ENCODE measurements at regions not wholly inside any gene's neighbourhood (a gene's known extent, or its start where the extent isn't known, plus 50 kb on each side); places are given as distances from the start of the nearest gene placed in this dataset.

- Histone ChIP-seq H3K9me3 (ENCODE audit: low read depth, low read length) (no peaks in the 10 kb centered on the region), H3K9ac (ENCODE audit: insufficient read length) (no peak overlapping the region), H3K4me3 (no peak overlapping the region), H3K27ac (no peak overlapping the region), H3K36me3 (ENCODE audit: insufficient read depth, low read length) (no peaks in the 10 kb centered on the region)
- no peak for DNase-seq (ENCODE audit: low read depth, low spot score)
- TF ChIP-seq EZH2 (IDR thresholded peaks at IDR 0.05), result no peak
- no peak for TF ChIP-seq POLR2AphosphoS5 (IDR thresholded peaks at IDR 0.05; ENCODE audit: borderline replicate concordance, low read depth, low read length)
- TF ChIP-seq FOXP2 (optimal IDR thresholded peaks at IDR 0.05; ENCODE audit: control extremely low read depth, extremely low read length, insufficient read depth), result no peak
Observed at GRCh38 chr7:34330308-34330707, 327.7 kb upstream of the NPSR1 start.

DNA sequence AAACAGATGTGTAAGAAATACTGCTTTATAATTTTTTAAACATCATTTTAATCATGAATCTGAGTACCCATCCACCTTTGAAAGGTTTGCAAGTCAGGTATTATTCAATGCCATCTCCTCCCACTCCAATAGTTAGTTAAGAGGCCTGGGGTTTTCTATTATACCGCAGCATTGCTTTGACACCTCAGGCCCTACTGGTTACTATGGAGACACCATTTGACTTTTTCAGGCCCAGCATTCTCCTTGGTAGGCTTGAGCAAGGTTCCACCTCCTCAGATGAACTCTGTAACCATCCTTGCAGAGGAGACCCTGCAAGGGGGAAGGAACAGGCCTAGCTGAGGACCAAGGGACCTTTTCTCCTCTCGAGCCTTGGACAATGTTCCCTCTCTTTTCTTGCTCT, 326.9 kb upstream of the NPSR1 start:
- no peak for TF ChIP-seq EZH2 (IDR thresholded peaks at IDR 0.05)
- TF ChIP-seq POLR2AphosphoS5 (IDR thresholded peaks at IDR 0.05; ENCODE audit: borderline replicate concordance, low read depth, low read length), result no peak
- no peak for TF ChIP-seq FOXP2 (optimal IDR thresholded peaks at IDR 0.05; ENCODE audit: control extremely low read depth, extremely low read length, insufficient read depth)
- Histone ChIP-seq H3K9me3 (ENCODE audit: low read depth, low read length) (no peaks in the 10 kb centered on the region), H3K27ac (no peak overlapping the region), H3K4me3 (no peak overlapping the region), H3K9ac (ENCODE audit: insufficient read length) (no peak overlapping the region), H3K36me3 (ENCODE audit: insufficient read depth, low read length) (no peaks in the 10 kb centered on the region)
- DNase-seq (ENCODE audit: low read depth, low spot score), result no peak

- no peak for TF ChIP-seq EZH2 (IDR thresholded peaks at IDR 0.05)
- TF ChIP-seq FOXP2 (optimal IDR thresholded peaks at IDR 0.05; ENCODE audit: control extremely low read depth, extremely low read length, insufficient read depth), result no peak
- TF ChIP-seq POLR2AphosphoS5 (IDR thresholded peaks at IDR 0.05; ENCODE audit: borderline replicate concordance, low read depth, low read length), result no peak
- Histone ChIP-seq H3K4me3 (no peak overlapping the region), H3K9me3 (ENCODE audit: low read depth, low read length) (no peaks in the 10 kb centered on the region), H3K9ac (ENCODE audit: insufficient read length) (no peak overlapping the region), H3K36me3 (ENCODE audit: insufficient read depth, low read length) (no peaks in the 10 kb centered on the region), H3K27ac (no peak overlapping the region)
- no peak for DNase-seq (ENCODE audit: low read depth, low spot score)
Observed at GRCh38 chr7:34332006-34332405, 326.0 kb upstream of the NPSR1 start.

GRCh38 chr7:34333184-34333583, 324.8 kb upstream of the NPSR1 start:
- Histone ChIP-seq H3K36me3 (ENCODE audit: insufficient read depth, low read length) (no peaks in the 10 kb centered on the region), H3K9me3 (ENCODE audit: low read depth, low read length) (no peaks in the 10 kb centered on the region), H3K27ac (no peak overlapping the region), H3K9ac (ENCODE audit: insufficient read length) (no peak overlapping the region), H3K4me3 (no peak overlapping the region)
- TF ChIP-seq EZH2 (IDR thresholded peaks at IDR 0.05) (no peak), FOXP2 (optimal IDR thresholded peaks at IDR 0.05; ENCODE audit: control extremely low read depth, extremely low read length, insufficient read depth) (no peak), POLR2AphosphoS5 (IDR thresholded peaks at IDR 0.05; ENCODE audit: borderline replicate concordance, low read depth, low read length) (no peak)
- DNase-seq (ENCODE audit: low read depth, low spot score), result no peak

DNA sequence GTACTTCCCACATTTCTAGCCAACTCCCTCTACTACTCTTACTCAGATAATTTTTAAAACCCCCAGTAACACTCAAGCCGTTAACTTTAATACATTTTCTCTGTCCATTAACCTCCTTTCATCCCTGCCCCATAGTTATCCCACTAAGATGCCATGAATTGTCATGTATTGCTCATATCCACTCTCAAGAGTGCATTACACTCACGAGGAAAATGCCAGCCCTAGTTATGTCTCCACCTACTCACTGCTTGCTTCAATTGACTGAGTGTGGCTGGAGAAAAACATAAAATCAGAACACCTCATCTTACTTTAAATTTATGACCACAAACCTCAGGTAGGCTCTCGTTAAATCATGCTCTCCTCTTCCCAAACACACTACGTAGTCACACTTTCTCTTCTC, 324.1 kb upstream of the NPSR1 start:
- DNase-seq (ENCODE audit: low read depth, low spot score), result no peak
- no peak for TF ChIP-seq EZH2 (IDR thresholded peaks at IDR 0.05)
- TF ChIP-seq POLR2AphosphoS5 (IDR thresholded peaks at IDR 0.05; ENCODE audit: borderline replicate concordance, low read depth, low read length), result no peak
- TF ChIP-seq FOXP2 (optimal IDR thresholded peaks at IDR 0.05; ENCODE audit: control extremely low read depth, extremely low read length, insufficient read depth), result no peak
- Histone ChIP-seq H3K9ac (ENCODE audit: insufficient read length) (no peak overlapping the region), H3K9me3 (ENCODE audit: low read depth, low read length) (no peaks in the 10 kb centered on the region), H3K4me3 (no peak overlapping the region), H3K27ac (no peak overlapping the region), H3K36me3 (ENCODE audit: insufficient read depth, low read length) (no peaks in the 10 kb centered on the region)

GRCh38 chr7:34337163-34337562, 320.9 kb upstream of the NPSR1 start:
- no peak for TF ChIP-seq EZH2 (IDR thresholded peaks at IDR 0.05)
- no peak for TF ChIP-seq POLR2AphosphoS5 (IDR thresholded peaks at IDR 0.05; ENCODE audit: borderline replicate concordance, low read depth, low read length)
- TF ChIP-seq FOXP2 (optimal IDR thresholded peaks at IDR 0.05; ENCODE audit: control extremely low read depth, extremely low read length, insufficient read depth), result no peak
- H3K27ac ChIP-seq, result no peak overlapping the region
- H3K9ac ChIP-seq (ENCODE audit: insufficient read length), result no peak overlapping the region
- no peak overlapping the region for H3K4me3 ChIP-seq
- H3K9me3 ChIP-seq (ENCODE audit: low read depth, low read length), result no peaks in the 10 kb centered on the region
- no peaks in the 10 kb centered on the region for H3K36me3 ChIP-seq (ENCODE audit: insufficient read depth, low read length)
- DNase-seq (ENCODE audit: low read depth, low spot score), result no peak

DNA sequence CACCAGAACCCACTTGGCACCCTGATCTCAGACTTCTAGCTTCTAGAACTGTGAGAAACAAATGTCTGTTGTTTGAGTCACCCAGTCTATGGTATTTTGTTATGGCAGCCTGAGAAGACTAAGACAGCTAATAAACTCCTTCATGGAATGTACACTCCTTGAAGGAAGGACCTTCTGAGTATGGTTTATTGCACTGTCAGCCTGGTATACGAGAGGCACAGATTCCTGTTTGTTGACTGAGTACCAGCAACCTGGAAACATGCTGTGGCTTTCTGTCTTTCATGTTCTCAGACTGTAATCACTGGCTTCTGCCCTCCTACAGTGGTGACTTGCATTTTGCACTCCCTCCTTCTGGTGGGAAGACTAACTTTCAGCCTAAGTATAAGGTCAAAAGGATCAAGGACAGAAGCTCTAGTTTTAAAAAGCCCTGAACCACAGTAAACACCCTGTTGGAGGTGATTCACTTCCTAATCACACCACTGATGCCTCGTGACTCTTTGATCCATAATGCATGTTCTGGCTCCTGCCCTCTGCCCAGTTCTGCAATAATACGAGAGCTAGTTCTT, 319.0 kb upstream of the NPSR1 start:
- H3K27ac ChIP-seq, result no peak overlapping the region
- DNase-seq (ENCODE audit: low read depth, low spot score), result no peak
- H3K36me3 ChIP-seq (ENCODE audit: insufficient read depth, low read length), result no peaks in the 10 kb centered on the region
- H3K4me3 ChIP-seq, result no peak overlapping the region
- H3K9ac ChIP-seq (ENCODE audit: insufficient read length), result no peak overlapping the region
- H3K9me3 ChIP-seq (ENCODE audit: low read depth, low read length), result no peaks in the 10 kb centered on the region
- TF ChIP-seq POLR2AphosphoS5 (IDR thresholded peaks at IDR 0.05; ENCODE audit: borderline replicate concordance, low read depth, low read length) (no peak), FOXP2 (optimal IDR thresholded peaks at IDR 0.05; ENCODE audit: control extremely low read depth, extremely low read length, insufficient read depth) (no peak), EZH2 (IDR thresholded peaks at IDR 0.05) (no peak)

- Histone ChIP-seq H3K27ac (no peak overlapping the region), H3K36me3 (ENCODE audit: insufficient read depth, low read length) (no peaks in the 10 kb centered on the region), H3K9ac (ENCODE audit: insufficient read length) (no peak overlapping the region), H3K4me3 (no peak overlapping the region), H3K9me3 (ENCODE audit: low read depth, low read length) (no peaks in the 10 kb centered on the region)
- no peak for TF ChIP-seq FOXP2 (optimal IDR thresholded peaks at IDR 0.05; ENCODE audit: control extremely low read depth, extremely low read length, insufficient read depth)
- TF ChIP-seq POLR2AphosphoS5 (IDR thresholded peaks at IDR 0.05; ENCODE audit: borderline replicate concordance, low read depth, low read length), result no peak
- TF ChIP-seq EZH2 (IDR thresholded peaks at IDR 0.05), result no peak
- DNase-seq (ENCODE audit: low read depth, low spot score), result peak; percentile 34
Observed at GRCh38 chr7:34341326-34341725, 316.7 kb upstream of the NPSR1 start.

GRCh38 chr7:34342387-34342786, 315.6 kb upstream of the NPSR1 start:
- no peak overlapping the region for H3K9ac ChIP-seq (ENCODE audit: insufficient read length)
- no peak for DNase-seq (ENCODE audit: low read depth, low spot score)
- no peaks in the 10 kb centered on the region for H3K36me3 ChIP-seq (ENCODE audit: insufficient read depth, low read length)
- no peaks in the 10 kb centered on the region for H3K9me3 ChIP-seq (ENCODE audit: low read depth, low read length)
- H3K4me3 ChIP-seq, result no peak overlapping the region
- no peak for TF ChIP-seq EZH2 (IDR thresholded peaks at IDR 0.05)
- TF ChIP-seq POLR2AphosphoS5 (IDR thresholded peaks at IDR 0.05; ENCODE audit: borderline replicate concordance, low read depth, low read length), result no peak
- TF ChIP-seq FOXP2 (optimal IDR thresholded peaks at IDR 0.05; ENCODE audit: control extremely low read depth, extremely low read length, insufficient read depth), result no peak
- no peak overlapping the region for H3K27ac ChIP-seq
